ENCODE measurements at regions not wholly inside any gene's neighbourhood (a gene's known extent, or its start where the extent isn't known, plus 50 kb on each side); places are given as distances from the start of the nearest gene placed in this dataset.
"Not testable (repeated sequence)": the region's sequence is repeated elsewhere in the genome, so short reads cannot be mapped to it uniquely, and the experiment has no call there.

GRCh38 chr10:65786279-65786678, 1139.6 kb upstream of the LRRTM3 start:
- no peak for DNase-seq (ENCODE audit: extremely low read depth in 1 of 2, low read depth in 1 of 2)

GRCh38 chr10:65787571-65787970, 1138.3 kb upstream of the LRRTM3 start:
- DNase-seq (ENCODE audit: extremely low read depth in 1 of 2, low read depth in 1 of 2) = no peak

- DNase-seq (ENCODE audit: extremely low read depth in 1 of 2, low read depth in 1 of 2) = no peak
Observed at GRCh38 chr10:65788271-65788670, 1137.6 kb upstream of the LRRTM3 start.

GRCh38 chr10:65791979-65792378, 1133.9 kb upstream of the LRRTM3 start:
- DNase-seq (ENCODE audit: extremely low read depth in 1 of 2, low read depth in 1 of 2) = no peak

- DNase-seq (ENCODE audit: extremely low read depth in 1 of 2, low read depth in 1 of 2) = no peak
Observed at GRCh38 chr10:65793738-65794425, 1132.0 kb upstream of the LRRTM3 start.

GRCh38 chr10:65794861-65795260, 1131.0 kb upstream of the LRRTM3 start:
- DNase-seq (ENCODE audit: extremely low read depth in 1 of 2, low read depth in 1 of 2) = not testable (repeated sequence)

GRCh38 chr10:65796472-65796871, 1129.4 kb upstream of the LRRTM3 start:
- no peak for DNase-seq (ENCODE audit: extremely low read depth in 1 of 2, low read depth in 1 of 2)

- DNase-seq (ENCODE audit: extremely low read depth in 1 of 2, low read depth in 1 of 2) = no peak
Observed at GRCh38 chr10:65798133-65798532, 1127.7 kb upstream of the LRRTM3 start.

- DNase-seq (ENCODE audit: extremely low read depth in 1 of 2, low read depth in 1 of 2) = no peak
Observed at GRCh38 chr10:65802391-65802790, 1123.4 kb upstream of the LRRTM3 start.

- DNase-seq (ENCODE audit: extremely low read depth in 1 of 2, low read depth in 1 of 2) = no peak
Observed at GRCh38 chr10:65805511-65805910, 1120.3 kb upstream of the LRRTM3 start.

GRCh38 chr10:65805993-65806392, 1119.8 kb upstream of the LRRTM3 start:
- no peak for DNase-seq (ENCODE audit: extremely low read depth in 1 of 2, low read depth in 1 of 2)

- no peak for DNase-seq (ENCODE audit: extremely low read depth in 1 of 2, low read depth in 1 of 2)
Observed at GRCh38 chr10:65808687-65809333, 1117.0 kb upstream of the LRRTM3 start.

GRCh38 chr10:65811931-65812525, 1113.8 kb upstream of the LRRTM3 start:
- DNase-seq (ENCODE audit: extremely low read depth in 1 of 2, low read depth in 1 of 2) = no peak

GRCh38 chr10:65816536-65816935, 1109.3 kb upstream of the LRRTM3 start:
- DNase-seq (ENCODE audit: extremely low read depth in 1 of 2, low read depth in 1 of 2) = no peak

- no peak for DNase-seq (ENCODE audit: extremely low read depth in 1 of 2, low read depth in 1 of 2)
Observed at GRCh38 chr10:65818990-65819389, 1106.8 kb upstream of the LRRTM3 start.

- no peak for DNase-seq (ENCODE audit: extremely low read depth in 1 of 2, low read depth in 1 of 2)
Observed at GRCh38 chr10:65827359-65827758, 1098.5 kb upstream of the LRRTM3 start.

GRCh38 chr10:65838811-65839210, 1087.0 kb upstream of the LRRTM3 start:
- DNase-seq (ENCODE audit: extremely low read depth in 1 of 2, low read depth in 1 of 2) = no peak

- no peak for DNase-seq (ENCODE audit: extremely low read depth in 1 of 2, low read depth in 1 of 2)
Observed at GRCh38 chr10:65843203-65843602, 1082.6 kb upstream of the LRRTM3 start.

GRCh38 chr10:65845916-65846315, 1079.9 kb upstream of the LRRTM3 start:
- DNase-seq (ENCODE audit: extremely low read depth in 1 of 2, low read depth in 1 of 2) = no peak

- DNase-seq (ENCODE audit: extremely low read depth in 1 of 2, low read depth in 1 of 2) = no peak
Observed at GRCh38 chr10:65846541-65846940, 1079.3 kb upstream of the LRRTM3 start.

- no peak for DNase-seq (ENCODE audit: extremely low read depth in 1 of 2, low read depth in 1 of 2)
Observed at GRCh38 chr10:65846949-65847348, 1078.9 kb upstream of the LRRTM3 start.

Measured in activated CD8-positive, alpha-beta memory T cell treated with anti-CD3 and anti-CD28 coated beads for 1 hour (primary cell).